ENCODE measurements at regions not wholly inside any gene's neighbourhood (a gene's known extent, or its start where the extent isn't known, plus 50 kb on each side); places are given as distances from the start of the nearest gene placed in this dataset.

DNA sequence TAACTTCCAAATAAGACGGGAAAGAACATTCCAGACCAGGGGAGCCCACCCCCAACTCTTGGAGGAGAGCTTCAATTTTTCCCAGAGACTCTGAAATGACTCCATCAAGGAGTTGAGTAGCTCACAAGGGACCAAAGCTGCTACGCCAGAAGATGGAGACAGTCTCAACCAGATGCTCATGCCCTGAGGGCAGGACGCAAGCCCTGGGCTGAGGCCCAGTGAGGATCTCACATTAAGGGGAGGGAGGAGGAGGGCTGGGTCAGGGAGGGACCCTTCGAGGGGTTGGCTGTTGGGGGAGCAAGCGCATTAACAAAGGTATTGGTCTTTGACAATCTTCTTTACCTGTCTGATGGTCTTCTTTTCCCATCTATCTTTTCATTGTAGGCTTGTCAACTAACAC lies 141.3 kb upstream of the SLC1A4 start:
- Histone ChIP-seq H4K20me1 (ENCODE audit: insufficient read depth, low read length) (no peaks in the 10 kb centered on the region), H3K79me2 (ENCODE audit: low read length) (no peaks in the 10 kb centered on the region), H3K27ac (ENCODE audit: low read length) (no peak overlapping the region), H3K36me3 (replicated peaks; ENCODE audit: low read depth, low read length) (no peaks in the 10 kb centered on the region), H3K4me2 (ENCODE audit: low read length) (no peak overlapping the region), H3K27me3 (ENCODE audit: low read depth, low read length) (no peaks in the 10 kb centered on the region), H3K4me3 (ENCODE audit: low read length) (no peak overlapping the region), H3K9me3 (ENCODE audit: insufficient read depth, low read length) (no peaks in the 10 kb centered on the region), H3K9ac (ENCODE audit: low read length) (no peak overlapping the region), H3K4me1 (ENCODE audit: low read length) (peaks cover 8% of the 10 kb centered on the region), H2AFZ (ENCODE audit: low read depth, low read length) (no peak overlapping the region)
- TF ChIP-seq CTCF (IDR thresholded peaks at IDR 0.05; ENCODE audit: low read depth, low read length) (no peak), EZH2phosphoT487 (IDR thresholded peaks at IDR 0.05; ENCODE audit: low read depth) (no peak)

- no peak overlapping the region for H3K4me2 ChIP-seq (ENCODE audit: low read length)
These were observed 140.8 kb upstream of the SLC1A4 start for GRCh38 chr2:64848363-64848762.

GRCh38 chr2:64848945-64849344 lies 140.3 kb upstream of the SLC1A4 start:
- Histone ChIP-seq H3K9ac (ENCODE audit: low read length) (no peak overlapping the region), H3K36me3 (replicated peaks; ENCODE audit: low read depth, low read length) (no peaks in the 10 kb centered on the region), H2AFZ (ENCODE audit: low read depth, low read length) (no peak overlapping the region), H3K4me2 (ENCODE audit: low read length) (no peak overlapping the region), H3K27me3 (ENCODE audit: low read depth, low read length) (no peaks in the 10 kb centered on the region), H3K79me2 (ENCODE audit: low read length) (no peaks in the 10 kb centered on the region), H3K4me3 (ENCODE audit: low read length) (no peak overlapping the region), H3K27ac (ENCODE audit: low read length) (no peak overlapping the region), H4K20me1 (ENCODE audit: insufficient read depth, low read length) (no peaks in the 10 kb centered on the region), H3K4me1 (ENCODE audit: low read length) (peaks cover 12% of the 10 kb centered on the region), H3K9me3 (ENCODE audit: insufficient read depth, low read length) (no peaks in the 10 kb centered on the region)
- TF ChIP-seq CTCF (IDR thresholded peaks at IDR 0.05; ENCODE audit: low read depth, low read length) (no peak), EZH2phosphoT487 (IDR thresholded peaks at IDR 0.05; ENCODE audit: low read depth) (no peak)

More at GRCh38 chr2:64848363-64848762, 140.8 kb upstream of the SLC1A4 start:
- H3K9ac ChIP-seq (ENCODE audit: low read length) = no peak overlapping the region
- no peaks in the 10 kb centered on the region for H3K27me3 ChIP-seq (ENCODE audit: low read depth, low read length)
- peaks cover 12% of the 10 kb centered on the region for H3K4me1 ChIP-seq (ENCODE audit: low read length)
- H3K36me3 ChIP-seq (replicated peaks; ENCODE audit: low read depth, low read length) = no peaks in the 10 kb centered on the region
- no peaks in the 10 kb centered on the region for H3K9me3 ChIP-seq (ENCODE audit: insufficient read depth, low read length)
- no peak overlapping the region for H2AFZ ChIP-seq (ENCODE audit: low read depth, low read length)
- H4K20me1 ChIP-seq (ENCODE audit: insufficient read depth, low read length) = no peaks in the 10 kb centered on the region
- no peak overlapping the region for H3K4me3 ChIP-seq (ENCODE audit: low read length)
- H3K79me2 ChIP-seq (ENCODE audit: low read length) = no peaks in the 10 kb centered on the region
- TF ChIP-seq CTCF (IDR thresholded peaks at IDR 0.05; ENCODE audit: low read depth, low read length) (no peak), EZH2phosphoT487 (IDR thresholded peaks at IDR 0.05; ENCODE audit: low read depth) (no peak)
- H3K27ac ChIP-seq (ENCODE audit: low read length) = no peak overlapping the region

- H3K36me3 ChIP-seq (replicated peaks; ENCODE audit: low read depth, low read length) = no peaks in the 10 kb centered on the region
- no peak overlapping the region for H3K27ac ChIP-seq (ENCODE audit: low read length)
- H2AFZ ChIP-seq (ENCODE audit: low read depth, low read length) = no peak overlapping the region
- no peak for TF ChIP-seq CTCF (IDR thresholded peaks at IDR 0.05; ENCODE audit: low read depth, low read length)
- TF ChIP-seq EZH2phosphoT487 (IDR thresholded peaks at IDR 0.05; ENCODE audit: low read depth) = no peak
- H4K20me1 ChIP-seq (ENCODE audit: insufficient read depth, low read length) = no peaks in the 10 kb centered on the region
- H3K9ac ChIP-seq (ENCODE audit: low read length) = no peak overlapping the region
- H3K79me2 ChIP-seq (ENCODE audit: low read length) = no peaks in the 10 kb centered on the region
- no peaks in the 10 kb centered on the region for H3K9me3 ChIP-seq (ENCODE audit: insufficient read depth, low read length)
- H3K27me3 ChIP-seq (ENCODE audit: low read depth, low read length) = no peaks in the 10 kb centered on the region
- H3K4me1 ChIP-seq (ENCODE audit: low read length) = peaks cover 17% of the 10 kb centered on the region
- no peak overlapping the region for H3K4me2 ChIP-seq (ENCODE audit: low read length)
- H3K4me3 ChIP-seq (ENCODE audit: low read length) = no peak overlapping the region
These were observed 138.6 kb upstream of the SLC1A4 start for GRCh38 chr2:64850642-64851041.
